Vagina (tissue), 2 donors: ENCODE measurements at regions not wholly inside any gene's neighbourhood (a gene's known extent, or its start where the extent isn't known, plus 50 kb on each side); places are given as distances from the start of the nearest gene placed in this dataset.
A peak's percentile ranks its signal among the peaks of the same experiment; 100 is the strongest.

Experiments
- DNase-seq, 2 donors: peaks; one replicate each; pipeline ENCODE4 v3.0.0-alpha.2; 2017; ENCODE audit errors: extremely low spot score in 2 of 2
- H3K27ac ChIP-seq: fragments of 200-600 bp; sonication (generic); one replicate; pipeline ENCODE4 v1.5.1; 2019
- H3K27me3 ChIP-seq: fragments of 200-600 bp; sonication (generic); one replicate; pipeline ENCODE4 v1.5.1; 2019
- H3K36me3 ChIP-seq, 2 donors: fragments of 200-600 bp; sonication (generic); one replicate each; pipeline ENCODE4 v1.5.1; 2017 to 2019
- H3K4me1 ChIP-seq: fragments of 200-600 bp; sonication (generic); one replicate; pipeline ENCODE4 v1.5.1; 2019
- H3K4me3 ChIP-seq, 2 donors: fragments of 200-600 bp; sonication (generic); 1 replicate in 1 of 2; 2 replicates in 1 of 2; pipeline ENCODE4 v1.5.1; 2016 to 2019
- H3K9me3 ChIP-seq: fragments of 200-600 bp; sonication (generic); one replicate; pipeline ENCODE4 v1.5.1; 2019
- CTCF ChIP-seq, 3 experiments: fragments of 450-650 bp in 2 of 3; fragments of 200-600 bp in 1 of 3; sonication (generic) in 1 of 3; IDR thresholded peaks; one replicate each; pipeline ENCODE4 v1.5.1; 2017 to 2019; ENCODE audit warnings: antibody characterized with exemption in 3 of 3, mild to moderate bottlenecking in 2 of 3, moderate library complexity in 2 of 3
- POLR2A ChIP-seq, 2 donors: fragments of 450-650 bp; IDR thresholded peaks; one replicate each; pipeline ENCODE4 v1.6.1; 2017; ENCODE audit warnings: antibody characterized with exemption in 2 of 2, mild to moderate bottlenecking in 2 of 2, moderate library complexity in 2 of 2
- POLR2AphosphoS5 ChIP-seq, 2 donors: sonication (generic); formaldehyde crosslinking; IDR thresholded peaks; one replicate each; pipeline ENCODE4 v1.9.0; 2017; ENCODE audit warnings: antibody characterized with exemption in 2 of 2, mild to moderate bottlenecking in 2 of 2, low read depth in 1 of 2; ENCODE audit not compliant: insufficient read depth in 1 of 2
- intact Hi-C: fragments of 100-400 bp; cut with DNase I; formaldehyde crosslinking; loops from one replicate; pipeline ENCODE4 v1.15.1; 2023

DNA sequence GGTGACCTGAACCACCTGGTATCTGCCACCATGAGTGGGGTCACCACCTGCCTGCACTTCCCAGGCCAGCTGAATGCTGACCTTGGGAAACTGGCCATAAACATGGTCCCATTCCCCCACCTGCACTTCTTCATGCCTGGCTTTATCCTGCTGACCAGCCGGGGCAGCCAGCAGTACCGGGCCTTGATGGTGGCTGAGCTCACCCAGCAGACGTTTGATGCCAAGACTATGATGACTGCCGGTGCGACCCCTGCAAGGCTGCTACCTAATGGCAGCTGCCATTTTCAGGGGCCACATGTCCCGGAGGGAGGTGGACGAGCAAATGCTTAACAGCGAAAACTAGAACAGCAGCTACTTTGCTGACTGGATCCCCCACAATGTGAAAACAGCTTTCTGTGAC lies 67.5 kb upstream of the FAM241A start:
- no peak overlapping the region for H3K27ac ChIP-seq
- DNase-seq = no peak
- intact Hi-C loops = no loop called here
- no peak overlapping the region for H3K4me3 ChIP-seq
- H3K27me3 ChIP-seq = no peaks in the 10 kb centered on the region
- H3K36me3 ChIP-seq = no peaks in the 10 kb centered on the region
- no peak for TF ChIP-seq CTCF (IDR thresholded peaks at IDR 0.05)
- no peak for TF ChIP-seq POLR2AphosphoS5 (IDR thresholded peaks at IDR 0.05; ENCODE audit: insufficient read depth in 1 of 2, low read depth in 1 of 2)
- TF ChIP-seq POLR2A (IDR thresholded peaks at IDR 0.05) = no peak
- H3K9me3 ChIP-seq = no peaks in the 10 kb centered on the region
- H3K4me1 ChIP-seq = no peaks in the 10 kb centered on the region

DNA sequence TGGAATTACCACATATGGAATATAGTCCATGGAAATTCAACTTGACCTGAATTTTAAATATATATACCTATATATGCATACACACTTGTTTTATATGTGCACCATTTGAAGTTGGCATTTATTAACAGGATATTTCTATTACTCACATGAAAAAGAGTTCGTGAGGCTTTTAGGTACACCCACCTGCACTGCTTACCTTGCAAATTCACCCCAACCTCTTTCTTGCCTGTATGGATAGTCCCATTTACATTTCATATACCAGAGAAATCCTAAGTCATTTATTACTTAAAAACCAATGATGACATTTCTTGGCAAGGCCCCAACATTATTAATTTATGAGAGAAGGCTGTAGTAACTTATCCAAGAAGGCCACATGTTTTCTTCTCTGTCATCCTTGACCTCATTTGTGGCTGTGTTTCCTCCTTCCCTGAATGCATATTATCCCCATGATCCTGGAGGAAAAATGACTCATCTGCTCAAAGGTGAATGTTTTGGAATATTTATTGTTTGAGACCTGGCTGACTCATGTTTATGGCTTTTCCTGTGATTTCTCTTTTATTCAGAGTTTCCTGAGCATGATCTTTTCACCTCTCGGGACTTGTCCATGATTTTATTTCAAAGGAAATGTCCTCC lies 62.2 kb upstream of the FAM241A start:
- Histone ChIP-seq H3K4me3 (no peak overlapping the region), H3K4me1 (no peaks in the 10 kb centered on the region), H3K27me3 (no peaks in the 10 kb centered on the region), H3K27ac (no peak overlapping the region), H3K9me3 (no peaks in the 10 kb centered on the region), H3K36me3 (no peaks in the 10 kb centered on the region)
- TF ChIP-seq POLR2AphosphoS5 (IDR thresholded peaks at IDR 0.05; ENCODE audit: insufficient read depth in 1 of 2, low read depth in 1 of 2) (peak in 1 of 2 donors; percentile 94), POLR2A (IDR thresholded peaks at IDR 0.05) (no peak), CTCF (IDR thresholded peaks at IDR 0.05) (no peak)
- intact Hi-C loops = no loop called here
- no peak for DNase-seq

- DNase-seq = no peak
- Histone ChIP-seq H3K36me3 (no peaks in the 10 kb centered on the region), H3K4me3 (no peak overlapping the region), H3K4me1 (no peaks in the 10 kb centered on the region), H3K27ac (no peak overlapping the region), H3K27me3 (no peaks in the 10 kb centered on the region), H3K9me3 (no peaks in the 10 kb centered on the region)
- TF ChIP-seq POLR2AphosphoS5 (IDR thresholded peaks at IDR 0.05; ENCODE audit: insufficient read depth in 1 of 2, low read depth in 1 of 2) (no peak), CTCF (IDR thresholded peaks at IDR 0.05) (no peak), POLR2A (IDR thresholded peaks at IDR 0.05) (no peak)
- intact Hi-C loops = no loop called here
These were observed 61.5 kb upstream of the FAM241A start for GRCh38 chr4:112083587-112084347.

DNA sequence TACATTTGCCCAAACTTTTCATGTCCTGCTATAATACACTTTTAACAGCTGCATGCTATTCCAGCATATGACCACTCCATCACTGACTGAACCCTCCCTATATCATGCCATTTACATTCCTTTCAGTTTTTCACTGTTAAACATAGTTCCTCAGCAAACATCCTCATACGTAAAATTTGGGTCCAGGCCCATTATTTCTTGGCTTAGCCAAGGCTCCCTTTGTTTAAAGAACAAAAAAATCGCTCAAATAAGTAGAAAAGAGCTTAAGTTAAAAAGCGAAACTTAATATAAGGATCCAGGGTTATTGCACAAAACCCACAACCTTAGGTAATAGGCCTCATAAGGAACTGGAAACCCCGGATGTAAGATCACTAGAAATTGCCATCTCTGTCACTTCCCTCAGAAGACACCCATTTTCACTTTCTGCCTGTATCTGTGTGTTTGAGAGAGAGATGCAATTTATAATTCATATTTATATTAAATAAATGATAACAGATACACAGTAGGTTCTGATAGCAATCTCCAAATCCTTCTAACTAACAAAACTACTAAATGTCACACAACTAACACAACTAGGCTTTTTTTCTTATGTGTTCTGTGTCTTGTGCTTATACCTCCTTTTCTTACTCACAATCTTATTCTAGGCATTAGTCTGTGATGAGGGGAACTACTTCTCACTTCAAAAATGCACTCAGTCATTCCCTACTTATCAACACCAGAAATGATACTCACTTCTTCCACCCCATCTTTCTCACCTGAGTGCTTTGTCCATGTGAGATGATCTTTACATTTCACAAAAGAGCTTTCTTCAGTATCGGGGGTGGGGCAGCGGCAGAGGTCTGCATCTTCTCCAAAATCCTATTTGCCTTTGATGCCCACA lies 59.9 kb upstream of the FAM241A start:
- Histone ChIP-seq H3K36me3 (no peaks in the 10 kb centered on the region), H3K27me3 (no peaks in the 10 kb centered on the region), H3K9me3 (no peaks in the 10 kb centered on the region), H3K4me3 (no peak overlapping the region), H3K27ac (no peak overlapping the region), H3K4me1 (no peaks in the 10 kb centered on the region)
- intact Hi-C loops = no loop called here
- no peak for TF ChIP-seq POLR2A (IDR thresholded peaks at IDR 0.05)
- no peak for TF ChIP-seq CTCF (IDR thresholded peaks at IDR 0.05)
- no peak for TF ChIP-seq POLR2AphosphoS5 (IDR thresholded peaks at IDR 0.05; ENCODE audit: insufficient read depth in 1 of 2, low read depth in 1 of 2)
- no peak for DNase-seq
